Kidney tubule cell (primary cell): ENCODE measurements at regions not wholly inside any gene's neighbourhood (a gene's known extent, or its start where the extent isn't known, plus 50 kb on each side); places are given as distances from the start of the nearest gene placed in this dataset.

Experiments
- DNase-seq: peaks from one replicate; pipeline ENCODE4 v3.0.0-alpha.2; 2018; ENCODE audit warnings: low spot score

DNA sequence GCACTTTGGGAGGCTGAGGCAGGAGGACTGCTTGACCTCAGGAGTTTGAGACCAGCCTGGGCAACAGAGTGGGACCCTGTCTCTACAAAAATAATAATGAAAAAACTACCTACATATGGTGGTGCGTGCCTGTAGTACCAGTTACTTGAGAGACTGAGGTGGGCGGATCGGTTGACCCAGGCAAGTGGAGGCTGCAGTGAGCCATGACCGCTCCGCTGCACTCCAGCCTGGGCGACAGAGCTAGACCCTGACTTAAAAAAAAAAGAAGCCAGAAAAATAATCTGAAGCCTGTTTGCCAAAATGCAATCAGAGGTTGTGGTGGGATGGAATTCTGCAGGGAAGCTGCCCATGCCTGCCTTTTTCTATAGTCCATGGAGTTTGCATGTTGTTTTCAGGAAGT lies 50.4 kb upstream of the GGTA1 start:
- no peak for DNase-seq

DNA sequence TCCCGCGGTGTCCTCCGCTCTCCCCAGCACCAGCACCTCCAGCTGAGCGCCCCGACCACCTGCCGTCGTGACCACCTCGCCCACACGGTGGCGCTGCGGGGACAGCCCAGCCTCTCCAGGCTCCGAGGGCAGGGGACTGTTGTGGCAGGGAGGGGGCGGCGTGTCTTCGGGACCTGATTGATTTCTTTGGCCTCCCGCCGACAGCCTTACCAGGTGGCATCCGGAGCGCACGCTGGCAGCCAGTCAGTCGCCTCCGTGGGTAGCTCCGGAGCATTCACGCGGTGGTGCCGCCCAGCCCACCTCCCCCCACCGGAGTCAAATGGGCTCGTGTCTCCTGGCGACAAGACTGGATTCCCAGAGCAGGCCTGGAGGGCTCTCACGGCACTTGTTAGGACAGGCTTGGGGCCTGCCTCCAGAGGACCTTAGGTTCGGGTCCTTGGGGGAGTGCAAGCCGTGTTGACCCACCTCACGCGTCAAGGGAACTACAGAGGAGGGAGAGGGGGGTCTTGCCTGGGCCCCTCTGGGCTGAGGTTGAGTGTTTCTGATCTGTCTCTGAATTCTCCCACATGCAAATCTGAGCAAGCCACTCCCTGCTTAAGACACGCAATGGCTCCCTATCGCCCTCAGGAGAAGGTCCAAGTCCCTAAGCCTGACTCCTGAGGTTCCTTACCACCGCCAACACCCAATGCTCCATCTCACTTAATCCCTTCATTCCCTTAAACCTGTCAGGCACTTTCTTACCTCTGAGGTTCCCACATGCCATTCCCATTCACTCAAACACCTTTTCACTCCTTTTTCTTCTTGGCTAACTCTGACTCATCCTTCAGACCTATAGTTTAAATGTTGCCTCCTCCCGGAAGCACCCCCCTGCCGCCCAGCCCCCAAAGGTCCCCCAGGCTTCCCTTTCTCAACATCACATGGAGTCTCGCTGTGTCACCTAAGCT lies 51.2 kb upstream of the GGTA1 start:
- DNase-seq: peak; percentile 81

- peak; percentile 72 for DNase-seq
Measured at GRCh38 chr9:121551985-121552753, 52.5 kb upstream of the GGTA1 start.

GRCh38 chr9:121556082-121556481 lies 56.4 kb upstream of the GGTA1 start:
- DNase-seq: no peak

GRCh38 chr9:121556580-121556979 lies 56.9 kb upstream of the GGTA1 start:
- DNase-seq: peak; percentile 100

DNA sequence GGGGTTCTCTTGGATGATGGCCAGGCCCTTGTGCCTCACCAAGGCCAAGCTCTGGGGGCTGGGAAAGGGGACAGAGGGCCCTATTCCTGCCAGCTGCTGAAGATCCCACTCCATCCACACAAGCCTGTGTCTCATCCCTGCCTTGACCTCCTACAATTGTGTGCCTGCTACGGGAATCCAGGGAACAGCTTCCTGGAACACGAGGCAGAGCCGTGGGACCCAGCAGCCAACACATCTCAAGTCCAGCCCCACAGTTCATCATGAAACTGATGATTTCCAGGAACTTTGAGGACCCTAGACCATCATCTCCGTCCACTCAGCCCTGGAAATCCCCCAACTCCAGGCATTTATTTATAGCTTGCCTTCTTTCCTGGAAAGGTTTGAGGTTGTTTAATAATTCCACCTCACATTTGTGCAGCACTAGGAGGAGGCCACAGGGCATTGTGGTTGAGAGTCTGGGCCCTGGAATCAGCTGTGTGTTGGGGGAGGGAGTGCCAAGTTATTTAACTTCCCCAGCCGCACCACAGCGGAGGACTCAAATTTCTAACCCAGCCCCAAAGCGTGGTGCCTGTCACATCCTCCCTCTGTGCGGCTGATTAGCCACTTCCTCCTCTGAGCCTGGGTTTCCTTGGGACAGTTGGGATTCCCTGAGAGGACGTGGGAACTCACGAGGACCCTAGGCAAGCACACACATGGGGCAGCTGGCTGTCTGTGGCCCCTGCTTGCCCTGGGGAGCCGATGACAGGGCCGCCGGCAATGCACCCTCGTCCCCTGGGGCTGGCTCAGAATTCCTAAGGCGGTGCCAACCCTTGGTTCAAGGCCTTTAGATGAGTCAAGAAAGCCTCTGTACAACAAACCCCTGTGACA lies 58.2 kb upstream of the GGTA1 start:
- DNase-seq: peak; percentile 95

DNA sequence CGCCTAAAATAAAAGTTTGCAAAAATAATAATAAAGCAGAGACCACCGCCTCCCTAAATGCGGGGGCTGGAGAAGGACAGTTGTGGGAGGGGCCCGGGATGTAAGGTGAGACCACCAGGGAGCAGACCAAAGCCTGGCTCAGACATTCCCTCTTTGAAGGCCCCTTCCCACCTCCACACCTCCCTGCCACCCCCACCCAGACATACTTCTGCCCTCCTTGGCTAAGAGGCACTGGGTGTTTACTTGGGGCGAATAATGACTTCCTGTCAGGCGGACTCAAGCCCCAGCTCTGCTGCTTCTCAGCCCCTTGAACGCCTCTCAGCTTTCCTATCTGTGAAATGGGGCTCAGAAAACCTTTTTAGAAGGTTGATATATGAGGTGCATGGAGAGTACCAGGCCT lies 58.8 kb upstream of the GGTA1 start:
- DNase-seq: no peak

- DNase-seq: peak; percentile 89
Measured at GRCh38 chr9:121559183-121559582, 59.5 kb upstream of the GGTA1 start.

DNA sequence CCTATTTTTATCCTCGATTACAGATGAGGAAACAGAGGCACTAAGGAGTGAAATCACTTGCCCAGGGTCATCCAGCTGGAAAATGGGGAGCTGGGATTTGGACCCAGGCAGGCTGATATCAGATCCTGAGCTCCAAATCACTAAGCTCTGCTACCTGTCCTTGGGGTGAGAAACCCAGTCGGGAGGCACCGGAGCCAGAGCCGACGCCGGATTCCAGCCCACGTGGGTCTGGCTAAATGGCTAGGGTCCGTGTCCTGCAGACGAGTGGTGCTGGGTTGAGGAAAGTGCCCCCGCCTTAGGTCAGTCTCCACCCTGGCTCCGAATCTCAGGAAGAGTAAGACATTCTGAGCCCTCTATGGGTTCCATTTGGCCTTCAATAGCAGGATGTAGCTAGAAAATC lies 61.3 kb upstream of the GGTA1 start:
- DNase-seq: no peak

- no peak for DNase-seq
Measured at GRCh38 chr9:121561385-121562222, 62.0 kb upstream of the GGTA1 start.

DNA sequence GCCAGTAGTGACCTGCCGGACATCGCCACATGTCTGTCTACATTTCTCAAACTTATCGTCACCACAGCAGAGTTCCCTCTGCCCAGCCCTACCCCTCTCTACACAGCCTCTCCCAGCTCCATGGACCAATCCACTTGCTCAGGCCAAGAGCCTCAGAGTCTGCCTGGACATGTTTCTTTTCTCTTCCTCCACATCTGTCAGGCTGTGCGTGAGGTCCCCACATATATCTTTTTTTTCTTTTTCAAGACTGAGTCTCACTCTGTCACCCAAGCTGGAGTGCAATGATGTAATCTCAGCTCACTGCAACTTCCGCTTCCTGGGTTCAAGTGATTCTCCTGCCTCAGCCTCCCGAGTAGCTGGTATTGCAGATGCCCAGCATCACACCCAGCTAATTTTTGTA lies 62.7 kb upstream of the GGTA1 start:
- no peak for DNase-seq

- DNase-seq: no peak
Measured at GRCh38 chr9:121563425-121563824, 63.8 kb upstream of the GGTA1 start.

DNA sequence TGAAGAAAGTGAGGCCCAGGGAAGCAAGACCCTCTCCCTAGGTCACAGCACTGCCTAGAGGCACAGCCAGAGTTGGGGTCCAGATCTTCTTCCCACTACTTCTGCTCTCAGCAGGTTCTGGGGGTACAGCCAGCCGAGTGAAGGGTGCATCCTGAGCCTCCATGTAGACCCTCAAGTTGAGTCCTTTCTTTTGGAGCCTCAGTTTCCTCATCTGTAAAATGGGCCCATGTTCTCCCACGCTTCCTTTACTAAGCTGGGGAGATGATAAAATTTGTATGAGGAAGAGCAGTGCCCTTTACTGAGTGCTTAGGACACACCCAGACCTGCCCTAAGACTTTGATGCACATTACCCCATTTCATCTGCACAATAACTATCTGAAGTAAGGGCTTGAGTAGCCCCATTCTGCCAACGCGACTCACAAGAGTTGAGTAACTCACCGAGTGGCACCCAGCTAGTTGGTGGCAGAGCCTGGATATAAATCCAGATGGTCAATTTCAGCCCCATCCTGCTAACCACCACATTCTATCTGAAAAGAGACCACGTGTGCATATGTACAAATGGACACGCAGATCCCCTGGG lies 64.3 kb upstream of the GGTA1 start:
- DNase-seq: no peak

GRCh38 chr9:121564504-121565260 lies 65.0 kb upstream of the GGTA1 start:
- peak; percentile 46 for DNase-seq

GRCh38 chr9:121566481-121567465 lies 67.1 kb upstream of the GGTA1 start:
- DNase-seq: peak; percentile 46

DNA sequence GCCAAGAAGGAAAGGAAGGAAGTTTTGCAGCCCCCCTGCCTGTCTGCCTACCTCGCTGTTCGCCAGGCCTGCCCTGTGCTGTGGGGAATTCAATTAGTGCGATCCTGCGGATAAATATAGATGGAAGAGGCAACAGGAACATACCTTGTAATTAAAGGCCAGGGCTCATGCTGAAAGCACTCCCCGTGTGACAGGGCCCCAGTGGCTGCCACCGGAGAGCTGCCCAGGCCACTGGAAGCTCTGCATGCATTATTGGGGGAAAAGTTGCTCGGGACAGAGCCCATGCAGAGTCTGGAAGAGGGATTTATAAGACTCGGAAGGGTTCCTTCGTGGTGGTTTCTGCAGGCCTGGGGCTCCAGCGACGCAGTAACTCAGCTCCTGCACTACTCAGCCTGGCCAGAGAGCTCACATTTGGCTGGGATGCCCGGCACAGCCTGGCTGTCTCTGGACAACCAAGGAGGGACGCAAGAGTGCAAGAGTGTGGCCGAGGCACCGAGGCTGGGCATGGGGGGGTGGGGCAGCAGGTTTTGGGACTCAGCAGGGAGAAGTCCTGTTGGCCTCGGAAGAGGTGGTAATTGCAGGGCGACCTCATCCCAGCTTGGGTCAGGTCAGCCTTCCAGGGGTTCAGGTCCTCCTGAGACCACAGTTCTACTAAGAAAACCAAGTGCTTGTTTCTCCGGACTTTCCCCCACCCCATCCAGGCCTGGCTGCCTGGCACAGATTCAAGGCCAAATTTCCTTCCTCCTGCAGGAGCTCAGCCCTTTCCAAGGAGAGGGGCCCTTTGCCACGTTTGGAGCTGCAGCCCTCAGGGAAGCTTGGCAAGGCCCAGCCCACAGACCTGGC lies 68.1 kb upstream of the GGTA1 start:
- no peak for DNase-seq

DNA sequence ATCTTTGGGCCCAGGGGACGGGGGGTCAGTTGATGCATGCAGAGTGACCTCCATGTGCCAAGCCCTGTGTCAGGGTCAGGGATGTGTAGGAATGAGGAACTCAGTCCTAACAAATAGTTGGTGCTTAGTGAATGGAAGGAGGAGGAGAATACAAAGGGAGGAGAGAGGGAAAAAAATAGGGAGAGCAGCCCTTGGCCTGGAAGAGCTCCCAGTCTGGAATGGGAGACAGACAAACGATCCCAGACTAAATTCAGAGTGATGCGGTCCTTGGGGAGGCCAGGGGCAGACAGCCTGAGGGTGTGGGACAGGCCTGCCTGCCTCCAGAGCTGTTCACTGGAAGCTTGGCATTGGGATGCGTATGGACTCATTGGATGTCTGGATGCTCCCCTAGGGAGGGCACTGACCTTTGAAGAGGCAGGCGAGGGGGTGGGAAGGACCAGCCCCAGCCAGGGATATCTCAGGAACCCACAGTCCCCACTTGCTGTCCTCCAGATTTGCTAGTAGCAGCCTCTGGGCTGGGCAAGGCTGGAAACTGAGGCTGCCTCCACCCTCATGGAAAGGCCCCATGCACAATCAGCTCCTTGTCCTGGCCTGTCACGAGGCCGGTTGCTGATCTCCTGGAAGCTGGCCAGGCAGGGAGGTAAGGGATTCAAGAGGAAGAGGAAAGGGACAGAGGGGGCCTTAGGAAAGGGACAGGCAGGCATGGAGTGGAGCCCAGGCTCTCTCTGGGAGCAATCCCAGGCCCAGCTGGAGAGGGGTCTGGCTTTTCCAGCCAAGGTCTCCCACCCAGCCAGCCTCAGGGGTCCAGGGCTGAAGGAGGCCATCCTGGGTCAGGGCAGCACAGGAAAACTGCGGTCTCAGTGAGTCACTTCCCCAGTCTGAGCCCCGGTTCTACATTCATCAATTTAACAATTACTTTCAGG lies 69.0 kb upstream of the GGTA1 start:
- peak; percentile 43 for DNase-seq
